Thymus (tissue), 11 donors: ENCODE measurements at regions not wholly inside any gene's neighbourhood (a gene's known extent, or its start where the extent isn't known, plus 50 kb on each side); places are given as distances from the start of the nearest gene placed in this dataset.
"Not testable (repeated sequence)": the region's sequence is repeated elsewhere in the genome, so short reads cannot be mapped to it uniquely, and the experiment has no call there.

ENCODE experiments used
- DNase-seq, 9 donors: peaks; one replicate each; pipeline ENCODE4 v3.0.0-alpha.2; 2013; ENCODE audit warnings: low spot score in 9 of 9, low read depth in 6 of 9, missing footprints in 1 of 9
- H3K27ac ChIP-seq, 2 donors: one replicate each; pipeline ENCODE4 v1.5.1; 2013; ENCODE audit warnings: control low read depth in 1 of 2, low read depth in 1 of 2, low read length in 1 of 2, mild to moderate bottlenecking in 1 of 2, moderate library complexity in 1 of 2
- H3K27me3 ChIP-seq, 2 donors: one replicate each; pipeline ENCODE4 v1.5.1; 2013; ENCODE audit warnings: low read length in 1 of 2; ENCODE audit not compliant: control insufficient read depth in 2 of 2, insufficient read depth in 1 of 2
- H3K36me3 ChIP-seq, 2 donors: one replicate each; pipeline ENCODE4 v1.5.1; 2013; ENCODE audit warnings: low read length in 1 of 2, mild to moderate bottlenecking in 1 of 2, moderate library complexity in 1 of 2; ENCODE audit not compliant: control insufficient read depth in 2 of 2, insufficient read depth in 2 of 2
- H3K4me1 ChIP-seq, 2 donors: one replicate each; pipeline ENCODE4 v1.5.1; 2013; ENCODE audit warnings: low read length in 2 of 2; ENCODE audit not compliant: control insufficient read depth in 2 of 2, insufficient read depth in 2 of 2
- H3K4me3 ChIP-seq, 2 donors: one replicate each; pipeline ENCODE4 v1.5.1; 2013; ENCODE audit warnings: low read length in 2 of 2, control low read depth in 1 of 2, mild to moderate bottlenecking in 1 of 2
- H3K9me3 ChIP-seq, 2 donors: one replicate each; pipeline ENCODE4 v1.5.1; 2013; ENCODE audit warnings: low read length in 1 of 2, mild to moderate bottlenecking in 1 of 2; ENCODE audit not compliant: control insufficient read depth in 2 of 2, insufficient read depth in 1 of 2
- WGBS: extraction: QIAGEN DNeasy Blood & Tissue Kit; methylation state at CpG from one replicate; pipeline ENCODE4 v1.1.7; 2013; 5-methylcytosine and 5-hydroxymethylcytosine counted together
- donor health status: healthy.

GRCh38 chr17:27087935-27088766, 205.8 kb upstream of the WSB1 start:
- Histone ChIP-seq H3K4me3 (no peak overlapping the region), H3K36me3 (no peaks in the 10 kb centered on the region), H3K9me3 (peaks cover 0 to 21% of the 10 kb centered on the region in 2 donors), H3K27ac (no peak overlapping the region), H3K27me3 (no peaks in the 10 kb centered on the region), H3K4me1 (no peaks in the 10 kb centered on the region)
- DNase-seq = no peak
- WGBS = 75% methylated on average over 5 of the region's 5 CpGs

DNA sequence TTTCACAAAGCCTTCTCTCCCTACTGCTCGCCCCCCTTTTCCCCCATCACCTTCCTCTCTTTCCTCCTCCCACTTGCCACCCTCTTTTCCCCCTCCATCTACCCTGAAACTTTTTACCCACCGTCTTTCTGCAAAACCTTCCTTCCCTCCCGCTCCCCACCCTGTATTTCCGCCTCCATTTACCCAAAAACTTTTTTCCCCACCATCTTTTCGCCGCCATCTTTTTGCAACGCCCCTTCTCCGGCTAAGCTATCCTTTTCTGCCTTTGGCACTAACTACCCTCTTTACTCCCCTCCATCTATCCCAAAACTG, 205.2 kb upstream of the WSB1 start:
- 66% methylated on average over 8 of the region's 8 CpGs for WGBS
- H3K4me1 ChIP-seq = no peaks in the 10 kb centered on the region
- peaks cover 0 to 15% of the 10 kb centered on the region in 2 donors for H3K9me3 ChIP-seq

DNA sequence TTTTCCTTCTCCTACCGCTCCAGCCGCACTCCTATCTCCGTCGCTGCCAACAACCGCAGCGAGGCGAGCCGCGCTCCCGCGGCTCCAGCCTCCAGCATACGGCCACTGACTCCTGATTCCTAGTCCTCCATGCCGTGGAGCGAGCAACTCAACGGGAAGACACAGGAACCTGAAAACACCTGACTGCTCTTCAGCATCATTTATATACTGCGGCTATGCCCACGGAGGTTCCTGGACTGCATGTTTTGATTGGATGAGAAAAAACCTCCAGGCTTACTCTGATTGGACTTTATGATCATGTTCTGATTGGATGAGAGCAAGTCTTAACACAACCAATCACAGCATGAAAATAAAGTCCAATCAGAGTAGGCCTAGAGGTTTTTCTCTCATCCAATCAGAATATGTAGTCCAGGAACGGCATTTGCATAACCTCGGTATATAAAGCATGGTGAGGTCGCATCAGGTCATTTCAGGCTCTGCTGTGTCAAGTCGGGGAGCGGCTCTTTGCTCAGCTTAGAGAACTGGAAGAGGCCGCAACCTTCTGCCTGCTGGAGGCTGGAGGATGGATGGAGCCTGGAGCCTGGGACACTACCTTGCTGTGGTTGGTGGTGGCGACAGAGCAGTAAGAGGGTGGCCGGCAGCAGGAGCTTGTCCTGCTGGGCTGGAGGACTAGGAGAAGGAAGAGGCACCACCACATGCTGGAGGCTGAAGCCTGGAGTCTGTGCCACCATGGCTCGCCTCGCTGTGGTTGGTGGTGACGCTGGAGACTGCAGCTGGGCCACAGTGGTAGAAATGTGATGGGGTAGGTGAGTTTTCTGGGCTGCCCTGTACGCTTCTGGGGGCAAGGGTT, 204.6 kb upstream of the WSB1 start:
- not testable (repeated sequence) for H3K36me3 ChIP-seq, H3K27ac ChIP-seq, DNase-seq, H3K4me1 ChIP-seq, H3K4me3 ChIP-seq, H3K27me3 ChIP-seq
- H3K9me3 ChIP-seq = peaks cover 0 to 13% of the 10 kb centered on the region in 2 donors
- 73% methylated on average over 29 of the region's 29 CpGs for WGBS

More for the DNA sequence above, 205.2 kb upstream of the WSB1 start:
- Histone ChIP-seq H3K27me3 (no peaks in the 10 kb centered on the region), H3K27ac (no peak overlapping the region), H3K4me3 (no peak overlapping the region), H3K36me3 (no peaks in the 10 kb centered on the region)
- DNase-seq = no peak

DNA sequence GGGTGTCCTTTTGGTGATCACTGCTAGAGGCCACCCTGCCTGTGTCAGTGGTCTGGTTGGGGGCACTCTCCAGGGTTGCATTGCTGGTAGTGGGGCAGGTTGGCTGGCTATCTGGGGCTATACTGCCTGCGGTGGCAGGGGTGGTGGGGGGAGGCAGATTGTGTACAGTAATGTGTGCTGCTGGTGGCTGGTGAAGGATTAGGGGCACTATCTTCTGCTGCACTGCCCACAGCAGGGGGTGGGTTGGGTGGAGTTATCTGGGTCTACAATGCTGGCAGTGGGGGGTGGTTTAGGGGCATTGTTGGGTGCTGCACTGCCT, 204.0 kb upstream of the WSB1 start:
- DNase-seq = no peak
- Histone ChIP-seq H3K4me3 (no peak overlapping the region), H3K36me3 (no peaks in the 10 kb centered on the region), H3K27ac (no peak overlapping the region), H3K9me3 (peaks cover 0 to 13% of the 10 kb centered on the region in 2 donors), H3K27me3 (no peaks in the 10 kb centered on the region), H3K4me1 (no peaks in the 10 kb centered on the region)
- 100% methylated on average over 1 of the region's 1 CpG for WGBS

DNA sequence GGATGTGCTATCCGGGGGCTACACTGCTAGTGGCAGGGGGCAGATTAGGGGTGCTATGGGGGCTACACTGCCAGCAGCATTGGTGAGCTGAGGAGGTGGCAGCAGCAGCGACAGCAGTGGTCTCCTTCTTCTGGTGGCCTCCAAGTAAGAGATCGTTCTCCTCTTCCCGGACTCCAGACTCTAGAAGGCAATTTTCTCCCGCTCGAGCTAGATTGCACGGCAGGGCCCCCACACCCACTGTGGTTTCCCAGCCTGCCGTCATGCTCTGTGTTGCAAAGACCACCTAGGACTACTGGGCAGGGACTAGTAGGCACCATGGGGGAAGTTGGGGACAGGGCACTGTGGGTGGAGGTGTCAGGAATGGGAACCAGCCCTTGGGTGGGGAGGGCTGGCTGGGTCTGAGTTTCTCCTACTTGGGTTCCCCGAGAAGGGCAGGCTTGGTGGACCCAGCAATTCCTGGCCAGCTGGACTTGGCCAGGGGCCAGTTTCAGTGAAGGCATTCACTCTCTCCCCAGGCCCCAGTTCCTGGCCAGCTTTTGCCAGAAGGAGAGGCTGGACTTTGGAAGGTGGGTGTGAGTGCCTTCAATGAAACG, 203.4 kb upstream of the WSB1 start:
- DNase-seq, H3K27ac ChIP-seq, H3K36me3 ChIP-seq, H3K27me3 ChIP-seq, H3K4me1 ChIP-seq, H3K4me3 ChIP-seq: not testable (repeated sequence)
- H3K9me3 ChIP-seq = peaks cover 0 to 13% of the 10 kb centered on the region in 2 donors
- 89% methylated on average over 10 of the region's 10 CpGs for WGBS

- DNase-seq = no peak
- Histone ChIP-seq H3K36me3 (no peaks in the 10 kb centered on the region), H3K4me3 (no peak overlapping the region), H3K27ac (no peak overlapping the region), H3K27me3 (no peaks in the 10 kb centered on the region), H3K4me1 (no peaks in the 10 kb centered on the region), H3K9me3 (peaks cover 0 to 13% of the 10 kb centered on the region in 2 donors)
- 93% methylated on average over 11 of the region's 11 CpGs for WGBS
Measured at GRCh38 chr17:27091043-27091497, 202.8 kb upstream of the WSB1 start.

- H3K9me3 ChIP-seq = peaks cover 0 to 13% of the 10 kb centered on the region in 2 donors
- DNase-seq, H3K27me3 ChIP-seq, H3K27ac ChIP-seq, H3K4me3 ChIP-seq, H3K36me3 ChIP-seq, H3K4me1 ChIP-seq: not testable (repeated sequence)
- 100% methylated on average over 1 of the region's 1 CpG for WGBS
Measured at GRCh38 chr17:27094179-27094578, 199.7 kb upstream of the WSB1 start.

GRCh38 chr17:27095821-27096220, 198.1 kb upstream of the WSB1 start:
- 93% methylated on average over 4 of the region's 4 CpGs for WGBS

GRCh38 chr17:27099266-27099665, 194.6 kb upstream of the WSB1 start:
- H3K27ac ChIP-seq, H3K36me3 ChIP-seq, H3K27me3 ChIP-seq, H3K4me1 ChIP-seq, H3K9me3 ChIP-seq, H3K4me3 ChIP-seq, DNase-seq: not testable (repeated sequence)
- WGBS = 86% methylated on average over 2 of the region's 2 CpGs

More at GRCh38 chr17:27095821-27096220, 198.1 kb upstream of the WSB1 start:
- H3K27ac ChIP-seq, H3K9me3 ChIP-seq, H3K36me3 ChIP-seq, H3K4me3 ChIP-seq, DNase-seq, H3K4me1 ChIP-seq, H3K27me3 ChIP-seq: not testable (repeated sequence)
